ENCODE measurements at regions not wholly inside any gene's neighbourhood (a gene's known extent, or its start where the extent isn't known, plus 50 kb on each side); places are given as distances from the start of the nearest gene placed in this dataset.

DNA sequence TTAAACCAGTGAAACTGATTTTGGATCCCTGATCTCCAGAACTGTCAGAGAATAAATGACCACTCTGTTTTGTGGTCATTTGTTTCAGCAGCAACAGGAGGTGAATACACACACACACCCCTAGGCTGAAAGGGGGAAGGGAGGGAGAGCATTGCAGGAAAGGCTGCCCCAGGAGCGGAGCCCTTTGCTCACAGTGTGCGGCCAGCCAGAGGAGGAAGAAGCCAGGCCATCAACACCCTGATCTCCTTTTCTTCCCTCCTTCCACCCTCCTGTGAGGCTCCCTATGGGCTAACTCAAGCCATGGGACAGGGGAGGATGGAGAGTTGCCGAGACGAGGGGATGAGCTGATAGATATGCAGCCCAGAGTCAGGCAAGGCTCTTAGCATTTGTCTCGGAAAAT is 211.9 kb downstream of the TBX5 start:
- DNase-seq: no peak
- intact Hi-C loops (cut with DNase I; ENCODE audit: low total_unique reads): no loop called here
- Histone ChIP-seq H3K36me3 (no peaks in the 10 kb centered on the region), H3K9me3 (peaks cover 0 to 5% (median 0%) of the 10 kb centered on the region in 3 donors), H3K4me3 (no peak overlapping the region), H3K27ac (no peak overlapping the region), H3K4me1 (no peaks in the 10 kb centered on the region), H3K27me3 (peaks cover 0 to 18% of the 10 kb centered on the region in 2 donors)
- TF ChIP-seq, protein P1, sequence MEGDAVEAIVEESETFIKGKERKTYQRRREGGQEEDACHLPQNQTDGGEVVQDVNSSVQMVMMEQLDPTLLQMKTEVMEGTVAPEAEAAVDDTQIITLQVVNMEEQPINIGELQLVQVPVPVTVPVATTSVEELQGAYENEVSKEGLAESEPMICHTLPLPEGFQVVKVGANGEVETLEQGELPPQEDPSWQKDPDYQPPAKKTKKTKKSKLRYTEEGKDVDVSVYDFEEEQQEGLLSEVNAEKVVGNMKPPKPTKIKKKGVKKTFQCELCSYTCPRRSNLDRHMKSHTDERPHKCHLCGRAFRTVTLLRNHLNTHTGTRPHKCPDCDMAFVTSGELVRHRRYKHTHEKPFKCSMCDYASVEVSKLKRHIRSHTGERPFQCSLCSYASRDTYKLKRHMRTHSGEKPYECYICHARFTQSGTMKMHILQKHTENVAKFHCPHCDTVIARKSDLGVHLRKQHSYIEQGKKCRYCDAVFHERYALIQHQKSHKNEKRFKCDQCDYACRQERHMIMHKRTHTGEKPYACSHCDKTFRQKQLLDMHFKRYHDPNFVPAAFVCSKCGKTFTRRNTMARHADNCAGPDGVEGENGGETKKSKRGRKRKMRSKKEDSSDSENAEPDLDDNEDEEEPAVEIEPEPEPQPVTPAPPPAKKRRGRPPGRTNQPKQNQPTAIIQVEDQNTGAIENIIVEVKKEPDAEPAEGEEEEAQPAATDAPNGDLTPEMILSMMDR (IDR thresholded peaks at IDR 0.05): no peak

DNA sequence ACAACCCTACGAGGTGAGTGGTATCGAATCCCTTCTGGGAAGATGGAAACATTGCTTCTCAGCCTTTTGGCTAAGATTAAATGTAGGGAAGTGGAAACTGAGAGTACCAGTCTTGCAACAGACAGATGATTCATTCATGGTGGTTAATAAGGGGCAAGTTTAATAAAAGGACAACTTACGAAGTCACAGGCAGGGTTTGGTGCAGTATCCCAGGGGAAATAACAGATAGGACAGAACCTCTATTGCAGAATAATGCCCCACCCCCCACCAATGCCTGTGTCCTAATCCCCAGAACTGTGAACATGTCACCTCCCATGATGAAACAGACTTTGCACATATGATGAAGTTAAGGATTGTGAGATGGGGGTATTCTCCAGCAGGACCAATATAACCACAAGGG is 212.5 kb downstream of the TBX5 start:
- no peak overlapping the region for H3K4me3 ChIP-seq
- H3K27ac ChIP-seq: no peak overlapping the region
- DNase-seq: no peak
- intact Hi-C loops (cut with DNase I; ENCODE audit: low total_unique reads): no loop called here
- H3K36me3 ChIP-seq: no peaks in the 10 kb centered on the region
- H3K27me3 ChIP-seq: peaks cover 0 to 18% of the 10 kb centered on the region in 2 donors
- TF ChIP-seq, protein P1 (IDR thresholded peaks at IDR 0.05): no peak
- H3K9me3 ChIP-seq: peaks cover 0 to 1% (median 0%) of the 10 kb centered on the region in 3 donors
- no peaks in the 10 kb centered on the region for H3K4me1 ChIP-seq

DNA sequence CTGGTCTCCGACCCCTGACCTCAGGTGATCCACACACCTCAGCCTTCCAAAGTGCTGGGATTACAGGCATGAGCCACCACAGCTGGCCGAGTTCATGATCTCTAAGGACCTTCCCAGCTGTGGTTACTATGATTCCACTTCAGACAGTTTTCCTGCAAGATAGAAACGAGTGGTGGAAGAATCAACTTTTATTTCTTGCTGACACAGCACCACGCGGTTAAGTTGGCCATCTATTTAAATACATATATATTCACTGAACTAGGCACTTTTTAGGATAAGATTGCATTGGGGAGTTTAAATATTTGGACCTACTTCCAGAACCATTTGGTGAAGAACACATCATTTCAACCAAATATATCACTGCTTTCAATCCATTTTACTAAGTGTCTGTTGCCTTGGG is 213.4 kb downstream of the TBX5 start:
- Histone ChIP-seq H3K9me3 (no peaks in the 10 kb centered on the region), H3K27me3 (peaks cover 0 to 18% of the 10 kb centered on the region in 2 donors), H3K4me3 (no peak overlapping the region), H3K27ac (no peak overlapping the region), H3K36me3 (no peaks in the 10 kb centered on the region), H3K4me1 (no peaks in the 10 kb centered on the region)
- intact Hi-C loops (cut with DNase I; ENCODE audit: low total_unique reads): no loop called here
- TF ChIP-seq, protein P1 (IDR thresholded peaks at IDR 0.05): no peak
- no peak for DNase-seq

DNA sequence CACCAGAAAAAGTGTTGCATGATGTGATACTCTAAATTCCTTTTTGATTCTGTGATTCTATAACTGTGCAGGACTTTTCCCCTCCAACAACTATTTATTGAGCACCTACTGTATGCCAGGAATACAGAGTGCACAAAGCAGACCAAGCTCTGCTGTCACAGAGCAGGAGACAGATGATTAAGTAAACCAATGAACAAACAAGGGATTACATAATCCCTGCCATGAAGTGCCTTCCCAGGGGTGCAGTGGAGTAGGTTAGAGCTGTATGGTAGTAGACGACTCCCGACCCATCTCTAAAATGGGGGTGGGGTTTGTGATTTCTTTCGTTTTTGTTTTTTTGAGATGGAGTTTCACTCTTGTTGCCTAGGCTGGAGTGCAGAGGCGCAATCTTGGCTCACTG is 213.9 kb downstream of the TBX5 start:
- H3K9me3 ChIP-seq: no peaks in the 10 kb centered on the region

DNA sequence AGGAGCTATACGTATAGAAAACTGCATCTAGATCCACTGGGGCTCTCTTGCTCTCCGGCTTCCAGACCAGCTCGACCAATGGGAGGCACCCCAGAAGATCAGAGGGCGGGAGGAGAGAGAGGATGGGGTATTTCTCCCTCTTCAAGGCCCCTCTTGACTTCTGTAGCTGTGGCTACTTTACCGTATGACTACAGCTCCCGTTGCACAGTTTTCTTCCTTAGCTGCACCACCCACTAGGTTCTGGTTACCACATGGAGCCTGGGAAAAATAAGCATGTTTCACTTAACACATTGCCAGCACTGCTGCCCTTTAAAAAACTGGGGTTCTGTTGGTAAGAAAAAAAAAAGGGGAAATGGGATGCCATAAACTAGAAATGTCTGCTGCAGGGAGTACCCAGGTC is 214.4 kb downstream of the TBX5 start:
- Histone ChIP-seq H3K27ac (no peak overlapping the region), H3K9me3 (no peaks in the 10 kb centered on the region), H3K27me3 (peaks cover 0 to 18% of the 10 kb centered on the region in 2 donors), H3K36me3 (no peaks in the 10 kb centered on the region), H3K4me3 (no peak overlapping the region), H3K4me1 (no peaks in the 10 kb centered on the region)
- intact Hi-C loops (cut with DNase I; ENCODE audit: low total_unique reads): no loop called here
- TF ChIP-seq, protein P1 (IDR thresholded peaks at IDR 0.05): no peak
- DNase-seq: no peak

More for the DNA sequence above, 213.9 kb downstream of the TBX5 start:
- TF ChIP-seq, protein P1 (IDR thresholded peaks at IDR 0.05): no peak
- Histone ChIP-seq H3K27me3 (peaks cover 0 to 18% of the 10 kb centered on the region in 2 donors), H3K27ac (no peak overlapping the region), H3K4me1 (no peaks in the 10 kb centered on the region), H3K36me3 (no peaks in the 10 kb centered on the region), H3K4me3 (no peak overlapping the region)
- intact Hi-C loops (cut with DNase I; ENCODE audit: low total_unique reads): no loop called here
- no peak for DNase-seq

DNA sequence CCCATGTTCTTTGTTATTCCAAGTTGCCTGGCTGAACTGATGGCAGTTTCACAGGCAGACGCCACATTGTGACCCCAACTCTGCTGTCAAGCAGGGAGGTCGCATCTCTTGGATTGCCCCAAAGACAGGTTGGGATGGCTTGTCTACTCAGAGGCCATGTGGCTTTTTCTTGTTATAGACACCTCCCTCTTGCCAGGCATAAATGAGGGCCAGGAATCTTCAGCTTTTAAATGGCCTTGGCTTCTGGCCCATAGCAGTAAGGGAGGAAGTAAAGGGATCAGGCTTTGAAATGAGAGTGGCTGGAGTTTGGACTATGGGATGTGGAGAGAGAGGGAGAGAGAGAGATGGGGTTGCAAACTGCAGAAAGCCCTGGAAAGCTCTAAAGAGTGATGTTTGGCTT is 215.0 kb downstream of the TBX5 start:
- peaks cover 0 to 18% of the 10 kb centered on the region in 2 donors for H3K27me3 ChIP-seq
- H3K27ac ChIP-seq: no peak overlapping the region
- TF ChIP-seq, protein P1 (IDR thresholded peaks at IDR 0.05): no peak
- no peaks in the 10 kb centered on the region for H3K9me3 ChIP-seq
- no peaks in the 10 kb centered on the region for H3K36me3 ChIP-seq
- intact Hi-C loops (cut with DNase I; ENCODE audit: low total_unique reads): no loop called here
- DNase-seq: no peak
- H3K4me1 ChIP-seq: no peaks in the 10 kb centered on the region
- H3K4me3 ChIP-seq: no peak overlapping the region

All from tibial artery (tissue), 4 donors.